H1 (cell line): ENCODE measurements at regions not wholly inside any gene's neighbourhood (a gene's known extent, or its start where the extent isn't known, plus 50 kb on each side); places are given as distances from the start of the nearest gene placed in this dataset.

Experiments
- CTCF ChIA-PET: fragments of 300-600 bp; sonication (Branson Sonifier 250); formaldehyde crosslinking; loops from one replicate; lab custom pipeline; 2021; ENCODE audit not compliant: partially characterized antibody; lab: Charles Lee
- POLR2A ChIA-PET: fragments of 300-600 bp; sonication (Branson Sonifier 250); formaldehyde crosslinking; loops from one replicate; lab custom pipeline; 2021; ENCODE audit warnings: inconsistent platforms; ENCODE audit not compliant: partially characterized antibody; lab: Charles Lee
- DNase-seq, 2 experiments: peaks; one replicate each; pipeline versions ENCODE4 v3.0.0 to v3.0.0-alpha.2; 2010 to 2022; ENCODE audit warnings: low spot score in 2 of 2, low read depth in 1 of 2, mixed read lengths in 1 of 2
- FAIRE-seq: peaks from 2 replicates; lab custom pipeline; 2011; peaks lifted over from hg19 to GRCh38; lab: Jason Lieb, UNC
- H2AFZ ChIP-seq: 2 replicates; pipeline ENCODE4 v1.8.1; 2012; ENCODE audit warnings: low read length, inconsistent platforms
- H2AK5ac ChIP-seq: 2 replicates; pipeline ENCODE4 v1.6.1; 2013; ENCODE audit warnings: low read depth, low read length
- H2BK120ac ChIP-seq: replicated peaks from 2 replicates; pipeline ENCODE3; 2013; ENCODE audit warnings: low read depth, low read length, inconsistent platforms
- H2BK12ac ChIP-seq: 2 replicates; pipeline ENCODE4 v1.6.1; 2013; ENCODE audit warnings: low read depth, low read length
- H2BK15ac ChIP-seq: 2 replicates; pipeline ENCODE4 v1.6.1; 2013; ENCODE audit warnings: low read length
- H2BK20ac ChIP-seq: 2 replicates; pipeline ENCODE4 v1.6.1; 2013; ENCODE audit warnings: low read length
- H2BK5ac ChIP-seq: 2 replicates; pipeline ENCODE4 v1.6.1; 2013; ENCODE audit warnings: low read depth, low read length
- H3K14ac ChIP-seq: 2 replicates; pipeline ENCODE4 v1.6.1; 2013; ENCODE audit warnings: inconsistent platforms; ENCODE audit not compliant: insufficient read length
- H3K18ac ChIP-seq: 2 replicates; pipeline ENCODE4 v1.6.1; 2013; ENCODE audit warnings: low read length; ENCODE audit errors: extremely low read depth
- H3K23ac ChIP-seq: 2 replicates; pipeline ENCODE4 v1.6.1; 2013; ENCODE audit warnings: inconsistent platforms; ENCODE audit not compliant: insufficient read length
- H3K23me2 ChIP-seq: 2 replicates; pipeline ENCODE4 v1.6.1; 2013; ENCODE audit warnings: low read depth, low read length
- H3K27ac ChIP-seq: 2 replicates; pipeline ENCODE4 v1.6.1; 2011; ENCODE audit warnings: low read depth, low read length, inconsistent platforms
- H3K27me3 ChIP-seq, 4 experiments: replicated peaks in 1 of 4; 1 replicate in 1 of 4; 2 replicates in 3 of 4; pipeline versions ENCODE4 v1.6.1 to v1.8.1; 2011 to 2013; ENCODE audit warnings: low read length in 3 of 4, mild to moderate bottlenecking in 3 of 4, inconsistent platforms in 2 of 4, mixed read lengths in 2 of 4, moderate library complexity in 1 of 4; ENCODE audit not compliant: control insufficient read depth in 3 of 4, insufficient read depth in 3 of 4; ENCODE audit errors: extremely low read depth in 1 of 4
- H3K36me3 ChIP-seq, 4 experiments: 2 replicates each; pipeline versions ENCODE4 v1.6.1 to v1.8.1; 2011 to 2013; ENCODE audit warnings: mild to moderate bottlenecking in 4 of 4, low read length in 3 of 4, moderate library complexity in 2 of 4, control low read depth in 1 of 4, inconsistent platforms in 1 of 4; ENCODE audit not compliant: insufficient read depth in 4 of 4, control insufficient read depth in 2 of 4
- H3K4ac ChIP-seq: replicated peaks from 2 replicates; pipeline ENCODE3; 2013; ENCODE audit warnings: low read length, low read depth, mixed read lengths, inconsistent platforms; ENCODE audit not compliant: insufficient read length
- H3K4me1 ChIP-seq, 4 experiments: replicated peaks in 1 of 4; 1 replicate in 1 of 4; 2 replicates in 3 of 4; pipeline versions ENCODE4 v1.6.1 to v1.8.1; 2011 to 2013; ENCODE audit warnings: low read length in 3 of 4, inconsistent platforms in 2 of 4, mixed read lengths in 1 of 4; ENCODE audit not compliant: insufficient read depth in 4 of 4, control insufficient read depth in 3 of 4
- H3K4me2 ChIP-seq, 2 experiments: 2 replicates each; pipeline versions ENCODE4 v1.6.1 to v1.8.1; 2011 to 2013; ENCODE audit warnings: low read depth in 2 of 2, low read length in 2 of 2, control low read depth in 1 of 2, inconsistent platforms in 1 of 2, mild to moderate bottlenecking in 1 of 2; ENCODE audit not compliant: insufficient read depth in 1 of 2
- H3K4me3 ChIP-seq, 4 experiments: fragments of 200-600, 300-600 bp in 1 of 4; sonication (generic), shearing (Covaris generic), sonication (Bioruptor Twin) in 1 of 4; 2 replicates each; pipeline versions ENCODE4 v1.5.1 to v1.8.1; 2011 to 2016; ENCODE audit warnings: low read length in 4 of 4, low read depth in 3 of 4, control low read depth in 2 of 4, inconsistent platforms in 2 of 4, mild to moderate bottlenecking in 2 of 4, mixed read lengths in 1 of 4, moderate library complexity in 1 of 4; ENCODE audit not compliant: insufficient read depth in 2 of 4; ENCODE audit errors: extremely low read depth in 1 of 4
- H3K56ac ChIP-seq: replicated peaks from 2 replicates; pipeline ENCODE3; 2013; ENCODE audit warnings: low read depth, mild to moderate bottlenecking, mixed read lengths, low read length, inconsistent platforms; ENCODE audit not compliant: insufficient read length
- H3K79me1 ChIP-seq: 2 replicates; pipeline ENCODE4 v1.6.1; 2013; ENCODE audit warnings: low read depth, low read length, control low read depth
- H3K79me2 ChIP-seq, 2 experiments: 2 replicates each; pipeline versions ENCODE4 v1.6.1 to v1.8.1; 2012 to 2013; ENCODE audit warnings: low read length in 2 of 2, mild to moderate bottlenecking in 2 of 2, inconsistent platforms in 1 of 2; ENCODE audit not compliant: insufficient read depth in 2 of 2, control insufficient read depth in 1 of 2
- H3K9ac ChIP-seq, 4 experiments: replicated peaks in 1 of 4; 1 replicate in 1 of 4; 2 replicates in 3 of 4; pipeline versions ENCODE4 v1.6.1 to v1.8.1; 2011 to 2013; ENCODE audit warnings: low read depth in 3 of 4, low read length in 3 of 4, control low read depth in 2 of 4, mild to moderate bottlenecking in 2 of 4, moderate library complexity in 2 of 4, inconsistent platforms in 1 of 4; ENCODE audit errors: extremely low read depth in 1 of 4
- H3K9me3 ChIP-seq, 2 experiments: 2 replicates each; pipeline versions ENCODE4 v1.6.1 to v1.8.1; 2012 to 2013; ENCODE audit warnings: mild to moderate bottlenecking in 2 of 2, moderate library complexity in 2 of 2, control low read depth in 1 of 2, inconsistent platforms in 1 of 2, low read depth in 1 of 2, low read length in 1 of 2, mixed read lengths in 1 of 2; ENCODE audit not compliant: insufficient read depth in 2 of 2
- H4K20me1 ChIP-seq, 2 experiments: replicated peaks in 1 of 2; 2 replicates each; pipeline versions ENCODE3 to v1.8.1; 2011 to 2013; ENCODE audit warnings: inconsistent platforms in 2 of 2, low read length in 2 of 2, mild to moderate bottlenecking in 1 of 2; ENCODE audit not compliant: insufficient read depth in 2 of 2, control insufficient read depth in 1 of 2
- H4K5ac ChIP-seq: 2 replicates; pipeline ENCODE4 v1.6.1; 2013; ENCODE audit warnings: low read length, low read depth, mixed read lengths, inconsistent platforms; ENCODE audit not compliant: insufficient read length
- H4K8ac ChIP-seq: 2 replicates; pipeline ENCODE4 v1.8.0; 2013; ENCODE audit warnings: mild to moderate bottlenecking, moderate library complexity, low read length, inconsistent platforms; ENCODE audit not compliant: insufficient read depth; ENCODE audit errors: extremely low read depth
- H4K91ac ChIP-seq: replicated peaks from 2 replicates; pipeline ENCODE3; 2013; ENCODE audit warnings: low read length, mixed read lengths, inconsistent platforms; ENCODE audit not compliant: insufficient read length
- ATF3 ChIP-seq: IDR thresholded peaks from 2 replicates; pipeline ENCODE4 v1.6.1; 2011; ENCODE audit warnings: low read depth, mild to moderate bottlenecking, low read length; ENCODE audit not compliant: insufficient read depth
- FOSL1 ChIP-seq: IDR thresholded peaks from 2 replicates; pipeline ENCODE4 v1.6.1; 2011; ENCODE audit warnings: mild to moderate bottlenecking, low read depth, low read length, moderate library complexity; ENCODE audit not compliant: insufficient read depth
- RNF2 ChIP-seq: fragments of 200-900, 300-1000 bp; sonication (generic); IDR thresholded peaks from 2 replicates; pipeline ENCODE4 v1.7.1; 2016; ENCODE audit warnings: borderline replicate concordance, low read depth, mild to moderate bottlenecking, antibody characterized with exemption, low read length; ENCODE audit not compliant: poor library complexity, severe bottlenecking; ENCODE audit errors: missing control alignments
- SIRT6 ChIP-seq: IDR thresholded peaks from one replicate; pipeline ENCODE4 v1.7.1; 2012; ENCODE audit warnings: low read length, inconsistent platforms
- TEAD4 ChIP-seq: IDR thresholded peaks from 2 replicates; pipeline ENCODE4 v1.6.1; 2012; ENCODE audit warnings: low read depth, low read length, inconsistent platforms, mixed read lengths
- WGBS, 2 experiments: shearing (Covaris generic) in 1 of 2; methylation state at CpG; one replicate each; pipeline versions ENCODE4 v1.1.6 to v1.1.7; 2013 to 2015; ENCODE audit warnings: low lambda C conversion rate in 2 of 2, mixed read lengths in 2 of 2, inconsistent platforms in 1 of 2, low coverage in 1 of 2, missing lambda C conversion rate in 1 of 2; ENCODE audit not compliant: insufficient replicate concordance in 2 of 2, insufficient coverage in 1 of 2, insufficient read length in 1 of 2; ENCODE audit errors: extremely low coverage in 1 of 2, missing lambda C conversion rate in 1 of 2; 5-methylcytosine and 5-hydroxymethylcytosine counted together

- no peak overlapping the region for H3K4me3 ChIP-seq
Measured at GRCh38 chr10:31124852-31125251, 93.2 kb upstream of the ZNF438 start.

More at GRCh38 chr10:31124852-31125251, 93.2 kb upstream of the ZNF438 start:
- Histone ChIP-seq H2AFZ (peak overlapping the region; percentile 70; the same call in 1 of the 2 replicates), H3K9ac (no peak overlapping the region), H3K79me1 (no peaks in the 10 kb centered on the region), H2BK120ac (no peak overlapping the region), H4K91ac (no peak overlapping the region), H2AK5ac (no peak overlapping the region), H3K79me2 (no peaks in the 10 kb centered on the region), H3K18ac (no peak overlapping the region), H3K4ac (no peak overlapping the region), H3K4me1 (no peaks in the 10 kb centered on the region), H3K36me3 (no peaks in the 10 kb centered on the region), H3K23me2 (no peaks in the 10 kb centered on the region), H3K27me3 (peaks cover 0 to 2% (median 0%) of the 10 kb centered on the region in 4 experiments; a peak in 1 of 7 replicates), H4K5ac (no peak overlapping the region), H2BK12ac (no peak overlapping the region), H3K14ac (no peak overlapping the region), H2BK15ac (no peak overlapping the region), H2BK20ac (no peak overlapping the region), H3K23ac (no peak overlapping the region), H3K4me2 (no peak overlapping the region), H3K9me3 (no peaks in the 10 kb centered on the region), H3K56ac (no peak overlapping the region), H4K8ac (no peak overlapping the region), H3K27ac (no peak overlapping the region), H2BK5ac (no peak overlapping the region), H4K20me1 (no peaks in the 10 kb centered on the region)
- FAIRE-seq (no peak), DNase-seq (peak in 1 of 2 experiments; percentile 16)
- ChIA-PET POLR2A (interaction anchor here (1.2 kb wide), 1 partner anchor 9 kb away, joined by 3 read pairs; no protein-coding TSS in a partner anchor), CTCF (no interaction called here)
- TF ChIP-seq TEAD4 (no peak), RNF2 (no peak), SIRT6 (no peak), ATF3 (no peak), FOSL1 (no peak)
- WGBS, 2 experiments: 91% methylated on average over 5 of the region's 5 CpGs; no CpG with 5 or more reads in 1 of the 2 experiments
